ENCODE measurements at regions not wholly inside any gene's neighbourhood (a gene's known extent, or its start where the extent isn't known, plus 50 kb on each side); places are given as distances from the start of the nearest gene placed in this dataset.
A peak's percentile ranks its signal among the peaks of the same experiment; 100 is the strongest.

DNA sequence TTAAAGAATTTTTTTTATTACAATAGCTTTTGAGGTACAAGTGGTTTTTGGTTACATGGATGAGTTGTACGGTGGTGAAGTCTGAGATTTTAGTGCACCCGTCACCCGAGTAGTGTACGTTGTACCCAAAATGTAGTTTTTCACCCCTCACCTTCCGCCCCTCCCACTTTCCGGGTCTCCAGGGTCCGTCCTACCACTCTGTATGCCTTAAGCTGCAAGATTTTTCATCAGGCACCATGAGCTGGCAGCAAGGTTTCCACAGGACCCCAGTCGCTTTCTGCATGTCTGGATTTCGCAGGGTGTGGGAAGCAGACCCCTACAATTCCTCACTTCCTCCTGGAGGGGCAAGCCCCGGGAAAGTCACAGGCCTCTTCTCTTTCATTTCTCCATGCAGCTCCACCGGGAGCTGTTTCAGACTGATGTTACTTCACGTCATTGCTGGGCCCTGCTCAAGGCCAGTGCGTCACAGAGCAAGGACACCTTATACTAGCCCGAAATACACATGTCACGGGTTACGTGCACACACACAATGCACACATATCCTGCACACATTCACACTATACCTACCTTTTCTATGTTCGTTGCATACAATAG is 179.1 kb downstream of the ZFP36L2 start:
- Histone ChIP-seq H3K4me3 (ENCODE audit: insufficient read depth, low read depth, low read length) (no peak overlapping the region), H3K27me3 (ENCODE audit: control insufficient read depth, insufficient read depth, low read length) (no peaks in the 10 kb centered on the region), H3K36me3 (replicated peaks; ENCODE audit: control insufficient read depth, insufficient read depth, low read length) (no peaks in the 10 kb centered on the region)
- no peak for DNase-seq

DNA sequence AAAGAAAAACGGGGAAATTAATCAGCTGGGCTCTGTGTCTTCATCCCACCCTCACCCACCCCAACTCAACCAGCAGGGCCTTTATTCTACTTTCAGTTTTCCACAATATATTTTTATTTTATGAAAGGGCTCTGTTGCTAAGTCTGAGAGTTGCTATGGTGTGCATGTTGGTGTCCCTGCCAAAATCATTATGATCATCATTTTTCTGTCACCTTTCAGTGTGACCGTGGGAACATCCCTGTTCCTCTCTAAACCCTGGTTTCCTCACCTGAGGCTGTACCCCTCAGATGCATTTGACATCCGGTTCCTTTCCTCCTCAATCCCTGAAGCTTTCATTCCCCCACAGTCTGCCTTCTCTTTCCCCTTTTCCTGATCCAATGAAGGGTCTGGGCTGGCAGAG is 180.5 kb downstream of the ZFP36L2 start:
- no peak overlapping the region for H3K4me3 ChIP-seq (ENCODE audit: insufficient read depth, low read depth, low read length)
- no peaks in the 10 kb centered on the region for H3K27me3 ChIP-seq (ENCODE audit: control insufficient read depth, insufficient read depth, low read length)
- no peaks in the 10 kb centered on the region for H3K36me3 ChIP-seq (replicated peaks; ENCODE audit: control insufficient read depth, insufficient read depth, low read length)
- no peak for DNase-seq

DNA sequence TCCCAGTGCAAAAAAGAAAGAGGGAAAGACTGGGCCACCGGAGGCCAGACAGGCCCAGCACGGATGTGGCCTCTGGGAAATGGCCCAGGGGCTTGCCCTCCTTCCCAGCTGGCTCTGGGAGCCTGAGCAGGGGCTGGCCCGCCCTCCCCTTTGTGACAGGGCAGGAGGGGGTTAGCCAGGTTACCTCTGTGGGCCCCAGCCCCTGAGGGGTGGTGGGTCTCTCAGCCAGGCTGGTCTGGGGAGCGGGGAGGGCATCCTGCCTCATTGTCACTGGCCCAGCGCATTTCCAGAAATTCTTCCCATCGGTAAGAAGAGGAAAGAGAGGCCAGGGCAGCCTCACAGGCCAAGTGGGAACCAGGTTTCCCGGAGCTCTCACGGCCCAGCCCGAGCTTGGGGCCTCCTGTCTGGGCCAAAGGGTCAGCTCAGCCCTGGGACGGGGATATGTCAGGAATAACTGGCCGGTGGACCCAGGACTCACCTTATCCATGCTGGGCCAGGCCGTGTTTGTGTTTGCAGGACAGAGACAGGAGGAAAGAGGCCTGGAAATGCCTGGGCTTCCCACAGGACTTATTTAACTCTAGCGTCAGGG is 182.2 kb downstream of the ZFP36L2 start:
- DNase-seq: peak; percentile 61
- Histone ChIP-seq H3K4me3 (ENCODE audit: insufficient read depth, low read depth, low read length) (no peak overlapping the region), H3K27me3 (ENCODE audit: control insufficient read depth, insufficient read depth, low read length) (no peaks in the 10 kb centered on the region), H3K36me3 (replicated peaks; ENCODE audit: control insufficient read depth, insufficient read depth, low read length) (no peaks in the 10 kb centered on the region)

DNA sequence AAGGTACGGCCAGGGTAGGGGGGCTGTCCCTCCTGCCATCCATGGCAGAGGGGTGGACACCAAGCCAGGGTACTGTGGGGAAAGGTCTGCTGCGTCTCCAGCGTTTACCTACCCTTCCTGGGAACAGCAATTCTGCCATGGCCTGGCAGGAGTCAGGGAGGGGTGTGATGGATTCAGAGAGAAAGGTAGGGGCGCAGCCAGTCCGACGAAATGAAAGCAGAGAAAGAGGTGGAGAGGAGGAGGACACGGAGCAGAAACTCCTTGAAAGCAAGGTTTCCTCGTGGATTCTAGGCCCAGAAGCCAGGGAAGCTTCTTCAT is 182.9 kb downstream of the ZFP36L2 start:
- no peak for DNase-seq
- Histone ChIP-seq H3K36me3 (replicated peaks; ENCODE audit: control insufficient read depth, insufficient read depth, low read length) (no peaks in the 10 kb centered on the region), H3K4me3 (ENCODE audit: insufficient read depth, low read depth, low read length) (no peak overlapping the region), H3K27me3 (ENCODE audit: control insufficient read depth, insufficient read depth, low read length) (no peaks in the 10 kb centered on the region)

DNA sequence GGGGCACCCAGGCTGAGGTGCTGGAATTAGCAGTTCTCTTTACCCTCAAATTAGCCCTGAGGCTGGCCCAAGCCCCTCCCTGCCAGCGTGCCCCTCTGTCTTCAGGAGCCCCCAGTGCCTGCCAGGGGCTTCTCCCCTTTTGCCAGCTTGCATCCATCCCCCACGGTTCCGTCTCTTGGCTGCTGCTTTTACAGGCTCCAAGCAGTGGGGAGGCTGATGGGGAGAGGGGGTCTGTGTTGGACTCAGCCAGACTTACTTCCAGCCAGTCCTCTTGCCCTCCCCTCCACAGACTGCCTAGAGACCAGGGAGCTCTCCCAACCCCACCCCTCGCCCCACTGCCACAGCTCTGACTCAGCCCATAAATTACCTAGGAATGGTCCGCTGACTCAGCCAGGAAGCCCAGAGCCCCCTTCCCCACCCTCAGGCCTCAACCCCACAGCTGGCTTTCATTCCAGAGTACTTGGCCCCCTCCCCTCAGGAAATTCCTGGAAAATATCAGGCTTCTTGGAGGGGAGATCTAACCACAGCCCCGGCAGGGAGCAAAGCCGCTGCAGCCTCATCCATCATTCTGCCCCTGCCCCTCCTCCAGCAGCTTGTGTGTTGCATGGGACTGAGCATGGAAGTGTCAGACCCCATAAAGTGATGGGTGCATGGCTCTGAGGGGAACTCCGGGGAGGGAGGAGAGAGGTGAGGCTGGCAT is 184.6 kb downstream of the ZFP36L2 start:
- H3K27me3 ChIP-seq (ENCODE audit: control insufficient read depth, insufficient read depth, low read length): no peaks in the 10 kb centered on the region
- DNase-seq: peak; percentile 85
- no peak overlapping the region for H3K4me3 ChIP-seq (ENCODE audit: insufficient read depth, low read depth, low read length)
- H3K36me3 ChIP-seq (replicated peaks; ENCODE audit: control insufficient read depth, insufficient read depth, low read length): no peaks in the 10 kb centered on the region

DNA sequence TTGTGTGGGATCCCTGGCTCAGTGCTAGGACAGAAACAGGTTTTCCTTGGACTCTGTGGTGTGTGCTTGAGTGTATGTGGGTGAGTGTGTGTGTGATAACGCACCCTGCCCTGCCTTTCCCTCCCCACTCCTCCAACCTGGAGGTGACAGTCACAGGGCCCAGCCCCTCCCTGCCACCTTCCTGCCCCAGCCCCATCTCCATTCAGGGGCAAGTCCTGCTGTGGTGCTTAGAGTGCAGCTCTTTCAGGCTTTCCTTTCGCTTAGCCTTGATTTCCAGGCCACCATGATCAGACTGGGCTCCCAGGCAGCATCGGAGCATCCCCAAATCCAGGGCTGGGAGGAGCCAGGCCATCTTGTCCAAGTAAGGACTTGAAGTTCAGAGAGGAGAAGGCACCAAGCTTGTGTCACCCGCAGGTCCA is 185.2 kb downstream of the ZFP36L2 start:
- Histone ChIP-seq H3K27me3 (ENCODE audit: control insufficient read depth, insufficient read depth, low read length) (no peaks in the 10 kb centered on the region), H3K36me3 (replicated peaks; ENCODE audit: control insufficient read depth, insufficient read depth, low read length) (no peaks in the 10 kb centered on the region), H3K4me3 (ENCODE audit: insufficient read depth, low read depth, low read length) (no peak overlapping the region)
- no peak for DNase-seq

DNA sequence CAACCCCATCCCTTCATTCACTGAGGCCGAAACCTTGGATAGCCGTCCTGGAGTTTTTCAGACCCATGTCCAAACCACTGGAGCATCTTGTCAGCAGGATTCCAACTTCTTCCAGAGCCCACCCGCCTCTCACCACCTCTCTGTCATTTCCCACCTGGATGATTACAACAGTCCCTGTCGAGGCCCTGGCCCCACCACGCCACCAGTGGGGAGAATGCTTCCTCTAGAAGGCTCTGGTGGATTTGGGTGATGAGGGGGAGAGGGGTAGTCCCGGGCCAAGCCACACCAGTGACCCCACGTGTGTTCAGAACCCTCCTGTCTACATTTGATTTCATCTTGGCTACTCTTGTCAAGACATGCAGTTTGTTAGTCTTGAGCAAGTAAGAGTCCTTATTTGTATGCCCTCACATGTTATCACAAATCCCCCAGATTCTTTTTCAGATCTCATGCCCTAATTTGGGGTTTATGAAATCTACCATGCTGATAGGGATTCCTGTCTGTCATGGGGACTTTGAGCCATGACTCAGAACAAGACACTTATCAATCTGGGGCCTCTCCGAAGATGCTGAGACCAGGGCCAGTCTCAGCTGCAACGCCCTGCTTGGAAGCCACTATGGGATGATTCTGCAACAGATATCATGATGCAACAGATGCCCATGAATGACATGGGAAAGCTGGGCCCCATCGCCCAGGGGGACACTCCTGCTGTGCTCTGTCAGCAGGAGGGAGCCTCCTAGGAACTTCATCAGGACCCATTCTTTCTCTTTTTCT is 186.1 kb downstream of the ZFP36L2 start:
- H3K36me3 ChIP-seq (replicated peaks; ENCODE audit: control insufficient read depth, insufficient read depth, low read length): no peaks in the 10 kb centered on the region
- DNase-seq: no peak
- H3K4me3 ChIP-seq (ENCODE audit: insufficient read depth, low read depth, low read length): no peak overlapping the region
- no peaks in the 10 kb centered on the region for H3K27me3 ChIP-seq (ENCODE audit: control insufficient read depth, insufficient read depth, low read length)

DNA sequence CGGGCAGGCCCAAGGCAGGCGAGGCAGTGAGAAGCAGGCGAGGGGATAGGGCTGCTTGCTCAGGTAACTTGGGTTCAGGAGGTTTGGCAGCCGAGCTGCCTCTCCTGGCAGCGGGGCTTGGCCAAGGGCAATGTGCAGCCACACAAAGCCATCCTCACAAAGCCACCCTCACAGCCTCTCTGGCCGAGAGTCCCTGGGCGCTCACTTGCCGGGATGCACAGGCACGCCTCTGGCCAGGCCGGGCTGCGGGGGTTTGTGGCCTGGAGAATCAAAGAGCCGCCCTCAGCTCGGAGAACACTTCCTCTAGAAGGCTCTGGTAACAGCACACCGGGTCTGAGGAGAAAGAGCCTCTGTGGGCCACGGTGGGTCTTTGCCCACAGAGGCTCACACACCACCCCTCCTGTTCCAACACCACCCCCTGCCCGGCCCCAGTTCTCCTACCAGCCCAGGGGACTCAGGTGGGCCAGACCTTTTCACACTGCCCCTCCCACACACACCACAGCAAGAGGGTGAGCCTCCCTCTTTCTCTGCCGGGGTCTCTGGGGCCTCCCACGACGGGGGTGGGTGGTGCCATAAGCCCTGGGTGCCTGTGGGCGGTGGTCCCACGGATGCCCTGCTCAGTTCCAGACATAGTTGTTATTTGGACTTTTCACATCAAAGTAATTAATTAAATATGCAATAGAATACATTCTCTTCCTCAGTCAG is 186.9 kb downstream of the ZFP36L2 start:
- no peak overlapping the region for H3K4me3 ChIP-seq (ENCODE audit: insufficient read depth, low read depth, low read length)
- DNase-seq: no peak
- no peaks in the 10 kb centered on the region for H3K36me3 ChIP-seq (replicated peaks; ENCODE audit: control insufficient read depth, insufficient read depth, low read length)
- H3K27me3 ChIP-seq (ENCODE audit: control insufficient read depth, insufficient read depth, low read length): no peaks in the 10 kb centered on the region

DNA sequence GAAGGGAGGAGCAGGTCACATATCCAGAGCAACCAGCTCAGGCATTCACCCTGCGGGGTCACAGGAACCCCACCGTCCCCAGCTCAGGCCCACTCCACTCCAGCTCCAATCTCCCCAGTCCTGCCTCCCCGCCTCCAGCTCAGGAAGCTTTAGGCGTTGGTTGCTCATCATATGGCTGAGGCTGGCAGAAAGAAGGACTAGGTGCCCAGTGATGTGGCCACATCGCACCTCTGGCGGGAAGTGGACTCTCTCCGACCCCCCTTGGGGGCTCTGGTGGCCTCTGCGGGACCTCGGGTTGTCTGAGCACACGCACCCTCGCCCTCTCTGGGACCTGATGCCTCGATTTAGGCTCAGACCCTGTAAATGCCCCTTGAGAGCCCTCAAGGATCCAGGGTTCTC is 187.7 kb downstream of the ZFP36L2 start:
- no peak overlapping the region for H3K4me3 ChIP-seq (ENCODE audit: insufficient read depth, low read depth, low read length)
- no peaks in the 10 kb centered on the region for H3K27me3 ChIP-seq (ENCODE audit: control insufficient read depth, insufficient read depth, low read length)
- no peak for DNase-seq
- no peaks in the 10 kb centered on the region for H3K36me3 ChIP-seq (replicated peaks; ENCODE audit: control insufficient read depth, insufficient read depth, low read length)

DNA sequence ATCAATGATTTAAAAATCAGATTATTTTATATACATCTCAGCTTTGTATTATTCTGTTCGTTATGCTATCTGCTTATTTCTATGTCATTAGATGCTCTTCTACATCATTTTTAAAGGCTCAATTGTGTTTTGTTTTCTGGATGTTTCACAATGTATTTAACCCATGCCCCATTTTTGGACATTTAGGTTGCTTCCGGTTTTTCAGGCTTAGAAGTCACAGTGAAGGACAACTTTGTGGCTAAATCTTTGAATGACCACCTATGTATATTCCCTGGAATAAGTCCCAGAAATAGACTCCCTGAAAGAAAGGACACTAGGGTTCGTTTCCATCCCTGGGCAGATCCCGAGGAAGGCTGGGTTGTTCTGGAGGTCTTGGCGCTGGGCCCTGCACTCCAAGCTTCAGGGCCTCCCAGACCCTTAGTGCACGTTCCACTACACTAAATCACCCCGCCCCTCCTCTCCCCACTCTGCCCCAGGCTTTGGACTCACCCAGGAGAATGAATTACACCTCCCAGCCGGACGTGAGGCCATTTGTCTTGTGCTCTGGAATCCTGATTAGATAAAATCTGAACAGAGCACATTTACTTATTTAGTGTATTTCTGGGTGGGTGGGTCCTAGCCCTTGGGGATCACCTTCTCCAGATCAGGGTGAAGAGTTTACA is 188.2 kb downstream of the ZFP36L2 start:
- Histone ChIP-seq H3K36me3 (replicated peaks; ENCODE audit: control insufficient read depth, insufficient read depth, low read length) (no peaks in the 10 kb centered on the region), H3K4me3 (ENCODE audit: insufficient read depth, low read depth, low read length) (no peak overlapping the region), H3K27me3 (ENCODE audit: control insufficient read depth, insufficient read depth, low read length) (no peaks in the 10 kb centered on the region)
- DNase-seq: no peak

DNA sequence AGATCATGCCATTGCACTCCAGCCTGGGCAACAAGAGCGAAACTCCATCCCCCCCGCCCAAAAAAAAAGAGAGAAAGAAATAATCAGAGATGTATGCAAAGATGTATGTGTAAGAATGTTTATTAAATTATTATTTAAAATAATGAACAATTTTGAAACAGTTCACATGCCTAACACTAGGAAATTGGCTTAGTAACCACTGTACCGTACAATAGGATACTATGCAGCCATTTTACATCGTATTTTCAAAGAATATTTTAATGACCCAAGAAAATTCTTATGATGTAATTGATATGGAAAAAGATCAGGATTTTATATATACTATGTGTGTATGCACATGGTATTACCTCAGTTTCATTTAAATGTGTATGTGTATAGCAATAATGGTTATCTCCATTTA is 190.5 kb downstream of the ZFP36L2 start:
- no peaks in the 10 kb centered on the region for H3K27me3 ChIP-seq (ENCODE audit: control insufficient read depth, insufficient read depth, low read length)
- no peak overlapping the region for H3K4me3 ChIP-seq (ENCODE audit: insufficient read depth, low read depth, low read length)
- DNase-seq: no peak
- no peaks in the 10 kb centered on the region for H3K36me3 ChIP-seq (replicated peaks; ENCODE audit: control insufficient read depth, insufficient read depth, low read length)

DNA sequence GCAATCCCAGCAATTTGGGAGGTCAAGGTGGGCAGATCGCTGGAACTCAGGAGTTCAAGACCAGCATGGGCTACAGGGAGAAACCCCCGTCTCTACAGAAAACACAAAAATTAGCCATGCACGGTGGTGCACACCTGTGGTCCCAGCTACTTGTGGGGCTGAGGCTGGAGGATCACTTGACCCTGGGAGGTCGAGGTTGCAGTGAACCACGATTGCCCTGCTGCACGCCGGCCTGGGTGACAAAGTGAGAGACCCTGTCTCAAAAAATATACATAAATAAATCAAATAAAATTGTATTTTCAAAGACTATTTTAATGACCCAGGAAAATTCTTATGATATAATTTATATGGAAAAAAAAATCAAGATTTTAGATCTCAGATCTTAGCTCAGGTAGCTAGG is 191.5 kb downstream of the ZFP36L2 start:
- DNase-seq: no peak
- H3K27me3 ChIP-seq (ENCODE audit: control insufficient read depth, insufficient read depth, low read length): no peaks in the 10 kb centered on the region
- H3K36me3 ChIP-seq (replicated peaks; ENCODE audit: control insufficient read depth, insufficient read depth, low read length): no peaks in the 10 kb centered on the region
- no peak overlapping the region for H3K4me3 ChIP-seq (ENCODE audit: insufficient read depth, low read depth, low read length)

DNA sequence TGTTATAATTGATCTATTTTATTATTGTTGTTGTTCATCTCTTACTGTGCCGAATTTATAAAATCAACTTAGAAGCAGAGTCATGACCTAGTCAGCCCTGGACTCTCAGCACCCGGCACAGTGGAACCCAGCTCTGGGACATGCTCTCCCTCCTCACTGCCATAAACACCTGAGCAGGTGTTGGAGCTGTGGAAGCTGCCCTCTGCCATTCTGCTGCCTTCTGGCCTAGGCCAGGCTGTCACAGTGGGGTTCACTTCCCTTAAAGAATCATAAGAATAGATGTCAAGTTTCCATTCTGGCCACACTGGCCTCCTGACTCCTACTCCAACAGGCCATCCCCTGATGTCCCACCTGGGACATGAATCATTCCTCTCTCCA is 192.2 kb downstream of the ZFP36L2 start:
- H3K36me3 ChIP-seq (replicated peaks; ENCODE audit: control insufficient read depth, insufficient read depth, low read length): no peaks in the 10 kb centered on the region
- no peaks in the 10 kb centered on the region for H3K27me3 ChIP-seq (ENCODE audit: control insufficient read depth, insufficient read depth, low read length)
- H3K4me3 ChIP-seq (ENCODE audit: insufficient read depth, low read depth, low read length): no peak overlapping the region
- DNase-seq: no peak

DNA sequence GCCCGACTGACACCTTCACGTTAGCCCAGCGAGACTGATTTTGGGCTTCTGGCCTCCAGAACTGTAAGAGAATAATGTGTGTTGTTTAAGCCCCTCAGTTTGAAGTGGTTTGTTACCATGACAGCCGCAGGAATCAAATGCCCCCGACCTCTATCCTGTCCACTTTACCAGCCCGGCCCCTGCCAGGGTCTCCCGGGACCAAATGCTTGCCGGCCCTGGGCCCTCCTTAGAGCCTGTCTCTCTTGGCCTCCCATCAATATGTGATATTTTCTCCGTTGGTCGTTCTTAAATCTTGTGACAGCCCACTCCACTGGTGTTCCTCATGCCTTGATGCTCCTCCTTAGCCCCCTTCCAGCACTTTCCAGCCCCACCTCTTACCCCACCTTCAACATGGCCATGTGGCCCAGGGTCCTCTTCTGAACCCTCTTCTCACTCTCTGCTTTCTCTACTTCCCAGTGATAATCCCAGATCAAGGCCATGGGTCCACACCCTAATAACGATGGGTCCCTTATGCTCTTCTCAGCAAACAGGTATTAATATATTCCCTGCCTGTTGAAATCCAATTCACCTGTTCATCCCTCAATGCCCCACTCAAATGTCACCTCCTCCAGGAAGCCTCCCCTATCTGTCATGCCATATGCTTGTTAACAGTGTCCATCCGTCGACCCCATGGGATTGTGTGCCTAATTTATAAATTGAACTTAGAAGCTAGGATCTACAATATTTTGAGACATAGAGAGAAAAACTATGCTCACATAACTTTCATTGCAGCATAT is 192.8 kb downstream of the ZFP36L2 start:
- no peak overlapping the region for H3K4me3 ChIP-seq (ENCODE audit: insufficient read depth, low read depth, low read length)
- DNase-seq: no peak
- no peaks in the 10 kb centered on the region for H3K27me3 ChIP-seq (ENCODE audit: control insufficient read depth, insufficient read depth, low read length)
- H3K36me3 ChIP-seq (replicated peaks; ENCODE audit: control insufficient read depth, insufficient read depth, low read length): no peaks in the 10 kb centered on the region
